OCI-LY3 (cell line): ENCODE measurements at regions not wholly inside any gene's neighbourhood (a gene's known extent, or its start where the extent isn't known, plus 50 kb on each side); places are given as distances from the start of the nearest gene placed in this dataset.

Experiments used
- CTCF ChIP-seq: fragments of 200-600, 300-600 bp; sonication (generic); IDR thresholded peaks from 2 replicates; pipeline ENCODE4 v1.5.1; 2014; ENCODE audit warnings: antibody characterized with exemption, low read length, low read depth
- EZH2phosphoT487 ChIP-seq: fragments of 200-600 bp; shearing (Covaris generic); IDR thresholded peaks from 2 replicates; pipeline ENCODE4 v1.6.1; 2018; ENCODE audit warnings: antibody characterized with exemption, mixed run types, low read depth

GRCh38 chr1:81585371-81585770 lies 215.4 kb upstream of the ADGRL2 start:
- no peak for TF ChIP-seq EZH2phosphoT487
- no peak for TF ChIP-seq CTCF
